ENCODE measurements at regions not wholly inside any gene's neighbourhood (a gene's known extent, or its start where the extent isn't known, plus 50 kb on each side); places are given as distances from the start of the nearest gene placed in this dataset.

DNA sequence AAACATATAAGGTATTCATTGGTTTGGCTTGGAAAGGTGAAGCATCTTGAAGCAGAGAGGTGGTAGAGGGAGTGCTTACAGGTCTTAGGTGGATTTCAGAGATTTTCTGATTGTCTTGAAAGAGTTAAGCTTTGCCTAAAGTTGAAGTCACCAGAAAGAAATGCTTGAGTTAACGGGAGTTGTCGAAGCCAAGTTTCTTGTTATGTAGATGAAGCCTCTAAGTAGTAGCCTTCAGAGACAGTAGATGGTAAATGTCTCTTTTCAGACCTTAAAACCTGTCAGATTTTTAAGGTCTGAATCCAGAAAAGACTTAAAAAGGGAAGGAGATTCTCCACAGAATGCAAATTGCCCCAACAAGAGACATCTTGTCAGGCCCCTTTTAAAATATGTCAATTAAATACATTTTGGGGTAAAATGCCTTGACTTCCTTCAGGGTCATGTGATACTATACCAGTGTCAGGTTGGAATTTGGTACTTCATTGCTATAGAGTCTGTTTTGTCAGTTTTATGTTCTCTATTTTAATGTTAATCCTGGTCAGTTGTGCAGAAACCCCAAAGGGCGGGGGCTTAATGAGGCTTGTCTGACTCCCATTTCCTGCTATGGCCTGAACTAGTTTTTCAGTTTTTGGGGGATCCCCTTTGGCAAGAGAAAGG lies 81.0 kb downstream of the PCDH18 start:
- no peak for DNase-seq (ENCODE audit: low read depth)
- H3K4me3 ChIP-seq (ENCODE audit: low read depth, low read length), result no peak overlapping the region
- TF ChIP-seq, protein P1, sequence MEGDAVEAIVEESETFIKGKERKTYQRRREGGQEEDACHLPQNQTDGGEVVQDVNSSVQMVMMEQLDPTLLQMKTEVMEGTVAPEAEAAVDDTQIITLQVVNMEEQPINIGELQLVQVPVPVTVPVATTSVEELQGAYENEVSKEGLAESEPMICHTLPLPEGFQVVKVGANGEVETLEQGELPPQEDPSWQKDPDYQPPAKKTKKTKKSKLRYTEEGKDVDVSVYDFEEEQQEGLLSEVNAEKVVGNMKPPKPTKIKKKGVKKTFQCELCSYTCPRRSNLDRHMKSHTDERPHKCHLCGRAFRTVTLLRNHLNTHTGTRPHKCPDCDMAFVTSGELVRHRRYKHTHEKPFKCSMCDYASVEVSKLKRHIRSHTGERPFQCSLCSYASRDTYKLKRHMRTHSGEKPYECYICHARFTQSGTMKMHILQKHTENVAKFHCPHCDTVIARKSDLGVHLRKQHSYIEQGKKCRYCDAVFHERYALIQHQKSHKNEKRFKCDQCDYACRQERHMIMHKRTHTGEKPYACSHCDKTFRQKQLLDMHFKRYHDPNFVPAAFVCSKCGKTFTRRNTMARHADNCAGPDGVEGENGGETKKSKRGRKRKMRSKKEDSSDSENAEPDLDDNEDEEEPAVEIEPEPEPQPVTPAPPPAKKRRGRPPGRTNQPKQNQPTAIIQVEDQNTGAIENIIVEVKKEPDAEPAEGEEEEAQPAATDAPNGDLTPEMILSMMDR (IDR thresholded peaks at IDR 0.05; ENCODE audit: control insufficient read depth, extremely low read depth, insufficient read depth), result no peak

DNA sequence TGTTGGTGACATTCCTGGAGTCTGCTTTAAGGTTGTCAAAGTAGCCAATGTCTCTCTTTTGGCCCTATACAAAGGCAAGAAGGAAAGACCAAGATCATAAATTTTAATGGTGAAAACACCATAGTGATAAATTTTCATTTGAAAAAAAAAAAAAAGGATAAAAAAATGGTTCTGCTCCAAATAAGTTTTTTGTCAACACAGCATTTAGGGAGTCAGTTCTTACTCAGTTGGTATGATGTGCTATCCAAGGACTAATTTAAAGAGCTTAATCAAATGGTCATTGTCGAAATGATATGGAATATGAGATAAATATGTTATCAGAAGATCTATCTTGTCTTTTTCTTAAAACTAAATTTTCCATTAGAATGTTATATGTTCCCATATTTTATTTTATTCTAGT lies 83.9 kb downstream of the PCDH18 start:
- DNase-seq (ENCODE audit: low read depth), result no peak
- TF ChIP-seq, protein P1 (IDR thresholded peaks at IDR 0.05; ENCODE audit: control insufficient read depth, extremely low read depth, insufficient read depth), result no peak

DNA sequence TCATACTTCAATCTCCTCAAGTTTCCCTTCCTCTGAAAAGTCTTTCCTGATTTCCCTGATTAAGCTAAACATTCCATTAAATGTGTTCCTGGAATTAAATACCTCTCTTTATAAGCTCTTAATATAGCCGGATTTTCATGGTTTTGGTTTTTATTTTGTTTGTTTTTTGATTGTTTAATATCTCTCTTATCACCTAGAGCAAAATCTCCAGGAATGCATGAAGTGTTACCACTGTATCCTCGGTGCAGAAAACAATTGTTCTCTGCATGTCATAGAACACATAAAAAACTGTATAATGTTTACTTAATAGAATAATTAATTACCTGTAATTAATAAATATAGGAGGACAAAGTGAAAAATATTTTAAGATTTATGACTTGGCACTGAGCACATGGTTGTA lies 86.2 kb downstream of the PCDH18 start:
- TF ChIP-seq, protein P1 (IDR thresholded peaks at IDR 0.05; ENCODE audit: control insufficient read depth, extremely low read depth, insufficient read depth), result no peak
- no peak overlapping the region for H3K4me3 ChIP-seq (ENCODE audit: low read depth, low read length)
- no peak for DNase-seq (ENCODE audit: low read depth)

More for the DNA sequence above, 83.9 kb downstream of the PCDH18 start:
- H3K4me3 ChIP-seq (ENCODE audit: low read depth, low read length), result no peak overlapping the region

DNA sequence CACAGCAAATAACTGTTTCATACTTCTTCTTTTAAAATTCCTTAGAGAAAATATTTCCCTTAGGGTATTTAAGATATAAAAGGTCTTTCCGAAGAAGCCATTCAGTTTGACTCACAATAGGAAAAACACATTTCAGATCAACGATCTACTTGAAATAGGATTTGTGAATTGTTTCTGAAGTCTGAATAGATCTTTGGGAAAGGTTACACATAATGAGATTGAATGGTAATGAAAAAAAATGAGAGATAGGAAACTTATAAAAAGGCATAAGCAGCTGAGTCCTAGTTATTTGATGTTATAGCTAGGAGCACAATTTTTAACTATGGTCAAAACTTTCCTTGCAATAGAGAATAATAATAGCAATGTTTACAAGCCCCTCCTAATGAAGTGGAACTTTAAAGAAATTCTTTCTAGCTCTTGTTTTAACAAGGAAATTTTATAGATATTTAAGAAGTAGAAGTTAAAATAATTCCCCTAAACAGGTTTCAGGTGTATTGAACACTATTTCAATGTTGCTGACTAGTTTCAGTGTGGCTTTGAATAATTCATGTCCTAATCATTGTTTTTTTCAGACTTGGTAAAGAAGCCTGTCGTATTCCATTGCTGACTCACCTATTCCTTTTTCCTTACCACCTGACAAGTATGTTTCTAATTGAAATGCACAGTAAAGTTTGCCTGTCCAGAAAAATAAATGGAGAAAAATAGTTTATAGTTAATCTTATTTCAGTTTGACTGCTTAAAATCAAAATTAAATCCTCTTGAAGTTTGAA lies 89.1 kb downstream of the PCDH18 start:
- no peak overlapping the region for H3K4me3 ChIP-seq (ENCODE audit: low read depth, low read length)
- TF ChIP-seq, protein P1 (IDR thresholded peaks at IDR 0.05; ENCODE audit: control insufficient read depth, extremely low read depth, insufficient read depth), result no peak
- no peak for DNase-seq (ENCODE audit: low read depth)

DNA sequence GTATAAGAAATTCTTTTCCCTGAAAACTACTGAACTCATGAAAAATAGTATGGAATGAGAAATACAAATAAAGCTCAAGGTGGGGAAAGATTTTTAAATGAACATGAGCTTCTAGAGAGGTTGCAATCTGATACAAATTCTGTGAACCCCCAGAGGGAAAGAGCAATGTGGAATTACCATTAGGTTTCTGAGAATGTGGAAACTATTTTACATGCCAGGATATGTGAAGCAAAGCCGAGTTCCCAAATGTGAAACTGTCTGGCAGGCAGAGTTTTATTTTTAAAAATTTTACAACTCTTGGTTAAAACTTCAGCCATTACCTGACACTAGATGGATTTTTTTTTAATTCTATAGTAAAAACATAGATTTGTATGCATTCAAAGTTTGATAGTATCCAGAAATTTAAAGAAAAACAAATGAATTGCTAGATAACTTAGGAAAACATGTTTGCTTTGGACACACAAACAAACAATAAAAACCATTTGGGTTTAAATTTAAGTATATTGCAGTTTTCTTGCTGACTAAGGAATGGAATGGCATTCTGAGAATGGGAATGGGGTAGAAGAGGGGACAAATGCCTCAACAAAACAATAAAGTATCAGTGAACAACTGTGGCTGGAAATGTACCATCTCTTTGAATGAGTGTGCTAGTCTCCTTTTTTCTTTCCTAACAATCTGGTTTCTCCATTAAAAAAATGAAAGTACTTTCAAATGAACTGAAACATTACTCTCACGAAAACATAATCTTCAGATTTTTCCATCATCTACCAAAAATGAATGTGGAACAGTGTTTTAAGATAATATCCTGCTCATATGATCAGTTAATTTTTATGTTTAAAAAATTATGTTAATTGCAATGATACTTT lies 99.6 kb downstream of the PCDH18 start:
- no peak for DNase-seq (ENCODE audit: low read depth)
- no peak overlapping the region for H3K4me3 ChIP-seq (ENCODE audit: low read depth, low read length)
- TF ChIP-seq, protein P1 (IDR thresholded peaks at IDR 0.05; ENCODE audit: control insufficient read depth, extremely low read depth, insufficient read depth), result no peak

DNA sequence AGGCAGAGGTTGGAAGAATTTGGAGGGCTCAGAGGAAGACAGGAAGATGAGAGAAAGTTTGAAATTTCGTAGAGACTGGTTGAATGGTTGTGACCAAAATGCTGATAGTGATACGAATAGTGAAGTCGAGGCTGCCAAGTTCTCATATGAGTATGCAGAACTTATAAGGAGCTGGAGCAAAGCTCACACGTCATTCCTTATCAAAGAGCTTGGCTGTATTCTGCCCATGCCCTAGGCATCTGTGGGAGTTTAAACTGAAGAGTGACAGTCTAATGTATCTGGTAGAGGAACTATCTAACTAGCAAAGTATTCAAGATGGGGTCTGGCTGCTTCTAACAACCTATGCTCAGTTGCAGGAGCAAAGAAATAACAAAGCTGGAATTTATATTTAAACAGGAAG lies 102.1 kb downstream of the PCDH18 start:
- no peak for DNase-seq (ENCODE audit: low read depth)
- no peak overlapping the region for H3K4me3 ChIP-seq (ENCODE audit: low read depth, low read length)
- TF ChIP-seq, protein P1 (IDR thresholded peaks at IDR 0.05; ENCODE audit: control insufficient read depth, extremely low read depth, insufficient read depth), result no peak

All from LNCaP clone FGC (cell line).